Stimulated activated naive CD8-positive, alpha-beta T cell treated with anti-CD3 and anti-CD28 coated beads, Interleukin-15, Interleukin-2, amounts not matched to agents 100 U/mL and 50 U/mL, for 24 hours (primary cell): ENCODE measurements at regions not wholly inside any gene's neighbourhood (a gene's known extent, or its start where the extent isn't known, plus 50 kb on each side); places are given as distances from the start of the nearest gene placed in this dataset.
"Not testable (repeated sequence)": the region's sequence is repeated elsewhere in the genome, so short reads cannot be mapped to it uniquely, and the experiment has no call there.

ENCODE experiments used
- ATAC-seq: fragments of 150-1000 bp; cut with Tn5 transposase; one replicate; pipeline ENCODE4 v1.10.0; 2021
- DNase-seq: peaks from one replicate; pipeline ENCODE4 v3.0.0; 2021

DNA sequence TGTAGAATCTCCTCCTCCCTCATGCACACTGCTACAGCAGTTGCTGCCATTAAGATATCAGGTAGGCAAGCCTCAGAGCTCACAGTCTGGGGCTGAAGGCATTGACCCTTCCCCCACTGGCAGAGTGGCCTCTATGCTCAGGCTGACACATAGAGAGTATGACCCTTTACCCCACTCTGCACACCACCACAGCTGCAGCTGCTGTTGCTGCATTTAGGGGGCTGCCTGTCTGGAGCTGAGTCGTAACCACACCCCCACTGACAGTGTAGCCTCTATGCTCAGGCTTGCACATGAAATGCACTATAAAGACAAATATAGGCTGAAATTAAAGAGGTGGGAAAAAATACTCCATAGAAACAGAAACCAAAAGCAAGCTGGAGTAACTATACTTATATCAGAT, 289.3 kb upstream of the PABPC4L start:
- DNase-seq (no peak), ATAC-seq (no peak)

GRCh38 chr4:134483514-134483913, 281.9 kb upstream of the PABPC4L start:
- not testable (repeated sequence) for ATAC-seq, DNase-seq

DNA sequence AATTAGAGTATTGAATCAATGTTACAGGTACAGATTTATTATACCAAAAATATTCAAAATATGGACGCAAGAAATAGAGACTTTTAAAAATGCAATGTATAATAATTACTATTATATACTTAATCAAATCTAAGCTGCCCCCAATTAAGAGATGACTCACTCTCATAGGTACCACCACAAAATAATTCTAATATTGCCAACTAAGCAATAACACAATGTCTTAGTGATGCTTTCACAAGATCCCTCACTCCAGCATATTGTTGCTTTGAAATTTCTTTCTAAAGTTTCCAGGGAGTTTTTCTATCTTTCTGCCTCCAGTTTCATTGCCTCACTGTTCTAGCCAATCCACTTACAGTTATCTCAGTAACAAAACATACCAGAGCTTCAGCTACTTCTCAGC, 270.0 kb upstream of the PABPC4L start:
- DNase-seq (no peak), ATAC-seq (no peak)

DNA sequence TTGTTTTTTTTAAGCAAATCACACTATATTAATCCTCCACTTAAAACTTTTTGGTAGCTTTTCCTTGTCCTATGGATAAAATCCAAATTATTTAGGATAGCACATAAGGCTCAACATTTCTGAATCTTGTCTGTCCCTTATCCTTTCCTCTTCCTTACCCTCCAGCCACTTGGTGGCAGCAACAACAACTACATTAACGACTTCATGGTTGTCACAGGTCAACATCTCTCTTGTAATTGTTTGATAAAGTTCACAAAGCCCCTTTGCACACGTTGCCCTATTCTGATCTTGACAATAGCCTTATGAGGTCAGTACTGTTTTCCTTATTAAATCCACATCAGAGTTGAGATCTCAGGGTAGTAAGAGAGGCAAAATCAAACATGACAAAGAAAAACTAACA, 269.0 kb upstream of the PABPC4L start:
- DNase-seq: no peak

DNA sequence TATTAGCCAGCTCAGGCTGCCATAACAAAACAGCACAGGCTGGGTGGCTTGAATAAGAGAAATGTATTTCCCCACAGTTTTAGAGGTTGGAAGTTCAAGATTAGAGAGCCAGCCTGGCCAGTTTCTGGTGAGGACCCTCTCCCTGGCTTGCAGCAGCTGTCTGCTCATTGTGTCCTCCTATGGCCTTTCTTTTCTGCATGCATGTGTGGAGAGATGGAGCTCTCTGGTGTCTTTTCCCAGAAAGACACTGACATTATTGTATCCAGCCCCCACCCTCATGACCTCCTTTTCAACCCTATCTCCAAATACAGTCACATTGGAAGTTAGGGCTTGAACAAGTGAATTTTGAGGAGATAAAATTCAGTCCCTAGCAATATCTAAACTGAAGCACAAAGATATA, 263.8 kb upstream of the PABPC4L start:
- ATAC-seq (no peak), DNase-seq (no peak)

More for the DNA sequence above, 269.0 kb upstream of the PABPC4L start:
- ATAC-seq: no peak

GRCh38 chr4:134463771-134464170, 262.2 kb upstream of the PABPC4L start:
- no peak for DNase-seq
- no peak for ATAC-seq

- no peak for ATAC-seq
- no peak for DNase-seq
Observed at GRCh38 chr4:134426821-134427220, 225.2 kb upstream of the PABPC4L start.

- ATAC-seq: no peak
- DNase-seq: no peak
Observed at GRCh38 chr4:134425756-134426155, 224.2 kb upstream of the PABPC4L start.

DNA sequence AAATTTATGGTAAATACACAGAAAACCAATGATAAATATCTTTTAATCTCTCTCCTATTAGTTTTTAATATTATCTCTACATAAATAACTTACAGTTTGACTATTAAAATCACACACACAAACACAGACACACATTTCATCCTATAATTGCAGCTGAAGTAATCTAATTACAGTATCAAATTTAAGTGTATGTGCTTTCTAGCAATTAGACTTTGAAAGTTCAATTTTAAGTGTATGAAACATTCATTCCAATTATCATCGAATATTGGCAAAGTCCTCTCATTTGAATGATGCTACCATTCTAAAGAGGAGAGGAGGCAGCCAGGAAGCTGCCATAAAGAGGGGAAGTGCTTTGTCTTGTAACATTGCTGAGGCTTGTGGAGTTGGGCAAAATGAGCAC, 221.2 kb upstream of the PABPC4L start:
- DNase-seq: no peak
- ATAC-seq: no peak

DNA sequence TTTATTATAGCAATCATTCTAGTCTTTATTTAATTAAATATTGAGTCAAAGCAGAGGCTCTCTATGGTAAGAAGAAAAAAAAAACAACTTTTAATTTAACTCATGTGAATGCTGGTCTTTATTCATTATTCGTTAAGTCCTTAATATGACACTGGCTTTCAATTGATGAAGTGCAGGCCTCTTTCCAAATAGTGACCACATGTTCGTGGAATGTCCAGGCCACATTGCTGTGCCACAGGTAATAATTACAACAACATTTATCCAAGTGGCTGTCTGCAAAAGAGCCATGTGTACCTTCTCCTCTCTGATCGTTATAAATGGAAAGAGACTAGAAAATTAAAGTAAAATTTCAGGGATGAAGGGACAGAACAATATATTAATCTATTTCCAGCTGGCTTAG, 220.1 kb upstream of the PABPC4L start:
- DNase-seq (no peak), ATAC-seq (no peak)

GRCh38 chr4:134408897-134409296, 207.3 kb upstream of the PABPC4L start:
- DNase-seq (no peak), ATAC-seq (no peak)

- no peak for ATAC-seq
- DNase-seq: no peak
Observed at GRCh38 chr4:134401798-134402197, 200.2 kb upstream of the PABPC4L start.

- ATAC-seq (no peak), DNase-seq (no peak)
Observed at GRCh38 chr4:134393592-134393991, 192.0 kb upstream of the PABPC4L start.

DNA sequence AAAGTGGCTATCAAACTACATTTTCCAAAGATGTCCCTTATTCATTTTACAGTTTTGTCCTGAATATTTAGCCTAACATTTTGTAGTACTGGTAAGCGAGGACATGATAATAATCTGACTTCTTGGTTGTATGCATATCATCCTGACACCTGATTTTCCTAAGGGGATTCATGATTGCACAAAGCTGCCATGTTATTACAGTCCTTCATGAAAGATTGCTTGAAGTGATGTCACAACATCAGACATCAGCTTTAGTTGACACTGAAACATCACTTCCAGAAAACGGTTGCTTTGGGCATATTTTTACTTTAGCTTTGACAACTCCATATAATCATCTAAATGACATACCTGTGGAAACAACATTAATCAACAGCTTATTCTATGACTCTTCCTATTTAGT, 188.7 kb upstream of the PABPC4L start:
- ATAC-seq (no peak), DNase-seq (no peak)

DNA sequence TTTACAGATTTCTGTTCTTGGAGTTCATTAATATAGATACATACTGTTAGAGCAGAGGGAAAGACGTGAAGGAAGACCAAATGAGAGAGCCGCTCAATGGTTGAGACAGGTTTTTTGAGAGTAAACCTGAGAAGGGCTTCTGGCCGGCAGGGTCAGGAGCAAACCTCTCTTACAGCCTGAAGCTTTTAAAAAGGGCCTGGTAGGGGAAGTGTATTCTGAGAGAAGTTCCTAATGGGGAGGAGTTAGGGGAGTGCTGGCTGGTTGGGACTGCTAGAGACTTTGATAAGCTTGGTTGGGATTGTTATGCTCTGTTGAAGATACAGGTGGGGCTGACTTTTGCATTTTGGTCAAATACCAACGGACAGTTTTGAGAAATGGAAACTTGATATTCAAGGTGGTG, 186.8 kb upstream of the PABPC4L start:
- ATAC-seq: no peak
- DNase-seq: no peak

DNA sequence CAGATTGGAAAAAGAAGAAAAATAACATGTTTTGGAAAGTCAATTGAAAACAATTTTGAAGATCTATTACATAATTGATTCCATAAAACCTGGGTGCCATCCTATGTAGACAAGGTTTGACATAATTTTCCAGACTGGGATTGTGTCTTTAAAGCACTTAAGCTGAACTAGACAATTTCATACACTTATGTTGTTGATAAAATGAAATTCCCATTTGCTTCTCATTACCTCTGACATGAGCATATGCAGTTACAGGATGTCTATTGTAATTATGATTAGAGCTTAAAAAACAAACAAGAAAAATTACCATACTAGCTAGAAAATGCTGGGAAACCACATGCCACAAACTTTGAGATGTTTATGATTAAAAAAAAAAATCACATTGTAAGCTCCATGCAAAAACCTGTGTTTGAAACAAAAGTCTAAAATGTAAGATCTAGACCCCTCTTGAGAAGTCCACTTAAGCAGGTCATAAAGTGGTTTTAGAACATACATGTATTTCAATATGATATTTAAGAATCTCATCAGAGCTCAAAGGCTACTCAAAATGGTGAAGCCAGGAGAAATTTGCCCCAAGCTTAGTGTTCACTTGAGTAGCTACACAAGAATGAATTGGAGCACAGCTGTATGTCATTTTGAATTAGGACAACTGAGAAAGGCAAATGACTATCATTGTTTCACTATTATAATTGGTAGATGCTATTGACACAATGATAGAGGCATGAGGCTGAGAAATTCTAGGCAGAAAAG, 181.1 kb upstream of the PABPC4L start:
- ATAC-seq (no peak), DNase-seq (no peak)

DNA sequence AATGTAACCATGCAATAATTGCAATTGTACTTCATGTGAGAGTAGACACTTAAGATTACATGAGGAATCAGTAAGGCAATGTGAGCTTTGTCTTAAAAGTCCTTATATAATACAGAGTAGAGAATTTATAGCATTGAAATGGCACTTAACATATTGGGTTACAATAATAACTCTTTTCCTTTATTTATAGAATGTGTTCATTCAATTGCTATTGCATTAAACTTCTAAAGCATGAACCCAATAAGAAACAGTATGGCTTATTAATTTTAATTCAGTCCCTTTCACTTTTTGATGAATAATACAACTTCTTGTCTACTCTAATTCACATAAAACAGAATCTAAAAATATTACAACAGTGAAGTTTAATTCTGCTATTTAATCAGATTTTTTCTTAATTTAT, 174.2 kb upstream of the PABPC4L start:
- DNase-seq (no peak), ATAC-seq (no peak)

DNA sequence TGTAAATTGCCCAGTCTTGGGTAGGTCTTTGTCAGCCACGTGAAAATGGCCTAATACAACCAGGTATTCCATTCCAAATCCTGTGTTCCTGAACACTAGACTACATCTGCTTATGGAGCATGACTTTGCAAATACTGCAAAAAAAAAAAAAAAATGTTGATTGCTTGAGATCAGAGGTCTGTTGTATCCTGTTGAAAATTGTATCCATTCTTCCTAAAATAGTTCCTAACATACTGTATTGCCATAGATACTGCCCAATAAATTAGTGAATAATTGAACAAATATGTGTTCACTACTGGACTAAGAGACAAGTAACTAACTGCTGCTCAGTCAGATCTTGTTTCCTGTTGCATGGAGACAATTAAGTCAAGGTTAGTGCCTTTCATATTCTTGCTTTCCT, 164.3 kb upstream of the PABPC4L start:
- ATAC-seq (no peak), DNase-seq (no peak)

DNA sequence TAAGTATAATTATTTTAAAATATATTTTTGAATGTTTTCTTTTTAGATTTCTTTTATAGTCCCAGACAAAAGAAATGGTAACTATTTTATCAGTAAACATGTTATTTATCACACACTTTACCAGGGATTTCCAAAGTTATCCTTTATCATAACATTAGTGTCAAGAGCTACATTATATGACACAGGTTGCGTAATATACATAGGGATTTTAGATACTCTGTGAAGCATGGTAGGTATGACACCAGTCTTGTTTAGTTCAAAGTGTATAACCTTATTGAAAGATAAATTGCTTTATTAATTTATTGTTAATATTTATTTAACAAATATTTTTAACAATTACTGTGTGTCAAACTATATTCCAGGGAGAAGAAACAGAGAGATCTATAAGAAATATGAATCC, 163.3 kb upstream of the PABPC4L start:
- ATAC-seq: no peak
- DNase-seq: no peak

- ATAC-seq (no peak), DNase-seq (no peak)
Observed at GRCh38 chr4:134345244-134345643, 143.7 kb upstream of the PABPC4L start.

DNA sequence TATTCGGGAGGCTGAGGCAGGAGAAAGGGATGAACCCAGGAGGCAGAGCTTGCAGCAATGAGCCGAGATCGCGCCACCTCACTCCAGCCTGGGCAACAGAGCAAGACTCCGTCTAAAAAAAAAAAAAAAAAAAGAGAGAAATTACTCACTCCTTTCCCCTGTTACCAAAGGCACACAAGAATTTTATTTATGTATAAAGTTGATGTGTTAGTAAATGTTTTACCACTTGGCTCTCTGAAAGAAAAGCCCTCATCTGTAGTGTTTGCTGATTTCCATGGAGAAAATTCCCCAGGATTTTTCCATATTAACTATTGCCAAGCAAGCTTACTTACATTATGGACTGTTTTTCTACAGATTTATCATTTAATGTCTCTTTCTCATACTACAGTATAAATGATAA, 142.1 kb upstream of the PABPC4L start:
- DNase-seq: no peak
- no peak for ATAC-seq

- DNase-seq (no peak), ATAC-seq (no peak)
Observed at GRCh38 chr4:134343081-134343480, 141.5 kb upstream of the PABPC4L start.

DNA sequence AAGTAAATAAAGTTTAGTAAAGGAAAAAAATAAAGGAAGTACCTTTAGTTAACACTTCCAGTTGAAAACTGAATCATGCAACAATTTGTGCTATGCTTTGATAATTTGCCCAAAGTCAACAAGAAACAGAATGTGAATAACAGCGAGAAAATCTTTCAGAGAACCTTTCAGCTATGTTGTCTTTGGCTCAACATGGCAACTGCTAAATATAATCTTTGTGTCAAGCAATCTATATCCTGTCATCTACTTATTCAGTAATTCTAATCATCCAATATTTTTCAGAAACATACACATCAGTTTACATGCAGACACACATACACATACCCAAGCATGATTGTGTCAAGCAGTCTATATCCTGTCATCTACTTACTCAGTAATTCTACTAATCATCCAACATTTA, 136.0 kb upstream of the PABPC4L start:
- ATAC-seq (no peak), DNase-seq (no peak)

GRCh38 chr4:134328741-134329140, 127.2 kb upstream of the PABPC4L start:
- ATAC-seq: no peak

More at GRCh38 chr4:134328741-134329140, 127.2 kb upstream of the PABPC4L start:
- no peak for DNase-seq
